ENCODE measurements at regions not wholly inside any gene's neighbourhood (a gene's known extent, or its start where the extent isn't known, plus 50 kb on each side); places are given as distances from the start of the nearest gene placed in this dataset.
A peak's percentile ranks its signal among the peaks of the same experiment; 100 is the strongest.

DNA sequence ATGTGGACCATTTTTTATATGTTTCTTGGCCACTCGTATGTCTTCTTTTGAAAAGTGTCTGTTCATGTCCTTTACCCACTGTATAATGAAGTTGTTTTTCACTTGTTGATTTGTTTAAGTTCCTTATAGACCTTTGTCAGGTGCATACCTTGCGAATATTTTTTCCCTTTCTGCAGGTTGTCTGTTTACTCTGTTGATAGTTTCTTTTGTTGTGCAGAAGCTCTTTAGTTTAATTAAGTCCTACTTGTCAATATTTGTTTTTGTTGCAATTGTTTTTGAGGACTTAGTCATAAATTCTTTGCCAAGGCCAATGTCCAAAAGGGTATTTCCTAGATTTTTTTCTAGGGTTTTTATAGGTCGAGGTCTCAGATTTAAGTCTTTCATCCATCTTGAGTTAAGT lies 66.2 kb downstream of the UNC5CL start (continued):
- TF ChIP-seq, protein P1, sequence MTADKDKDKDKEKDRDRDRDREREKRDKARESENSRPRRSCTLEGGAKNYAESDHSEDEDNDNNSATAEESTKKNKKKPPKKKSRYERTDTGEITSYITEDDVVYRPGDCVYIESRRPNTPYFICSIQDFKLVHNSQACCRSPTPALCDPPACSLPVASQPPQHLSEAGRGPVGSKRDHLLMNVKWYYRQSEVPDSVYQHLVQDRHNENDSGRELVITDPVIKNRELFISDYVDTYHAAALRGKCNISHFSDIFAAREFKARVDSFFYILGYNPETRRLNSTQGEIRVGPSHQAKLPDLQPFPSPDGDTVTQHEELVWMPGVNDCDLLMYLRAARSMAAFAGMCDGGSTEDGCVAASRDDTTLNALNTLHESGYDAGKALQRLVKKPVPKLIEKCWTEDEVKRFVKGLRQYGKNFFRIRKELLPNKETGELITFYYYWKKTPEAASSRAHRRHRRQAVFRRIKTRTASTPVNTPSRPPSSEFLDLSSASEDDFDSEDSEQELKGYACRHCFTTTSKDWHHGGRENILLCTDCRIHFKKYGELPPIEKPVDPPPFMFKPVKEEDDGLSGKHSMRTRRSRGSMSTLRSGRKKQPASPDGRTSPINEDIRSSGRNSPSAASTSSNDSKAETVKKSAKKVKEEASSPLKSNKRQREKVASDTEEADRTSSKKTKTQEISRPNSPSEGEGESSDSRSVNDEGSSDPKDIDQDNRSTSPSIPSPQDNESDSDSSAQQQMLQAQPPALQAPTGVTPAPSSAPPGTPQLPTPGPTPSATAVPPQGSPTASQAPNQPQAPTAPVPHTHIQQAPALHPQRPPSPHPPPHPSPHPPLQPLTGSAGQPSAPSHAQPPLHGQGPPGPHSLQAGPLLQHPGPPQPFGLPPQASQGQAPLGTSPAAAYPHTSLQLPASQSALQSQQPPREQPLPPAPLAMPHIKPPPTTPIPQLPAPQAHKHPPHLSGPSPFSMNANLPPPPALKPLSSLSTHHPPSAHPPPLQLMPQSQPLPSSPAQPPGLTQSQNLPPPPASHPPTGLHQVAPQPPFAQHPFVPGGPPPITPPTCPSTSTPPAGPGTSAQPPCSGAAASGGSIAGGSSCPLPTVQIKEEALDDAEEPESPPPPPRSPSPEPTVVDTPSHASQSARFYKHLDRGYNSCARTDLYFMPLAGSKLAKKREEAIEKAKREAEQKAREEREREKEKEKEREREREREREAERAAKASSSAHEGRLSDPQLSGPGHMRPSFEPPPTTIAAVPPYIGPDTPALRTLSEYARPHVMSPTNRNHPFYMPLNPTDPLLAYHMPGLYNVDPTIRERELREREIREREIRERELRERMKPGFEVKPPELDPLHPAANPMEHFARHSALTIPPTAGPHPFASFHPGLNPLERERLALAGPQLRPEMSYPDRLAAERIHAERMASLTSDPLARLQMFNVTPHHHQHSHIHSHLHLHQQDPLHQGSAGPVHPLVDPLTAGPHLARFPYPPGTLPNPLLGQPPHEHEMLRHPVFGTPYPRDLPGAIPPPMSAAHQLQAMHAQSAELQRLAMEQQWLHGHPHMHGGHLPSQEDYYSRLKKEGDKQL (CRISPR knock-in tag; IDR thresholded peaks at IDR 0.05; ENCODE audit: low read depth): no peak
- TF ChIP-seq, protein P2, sequence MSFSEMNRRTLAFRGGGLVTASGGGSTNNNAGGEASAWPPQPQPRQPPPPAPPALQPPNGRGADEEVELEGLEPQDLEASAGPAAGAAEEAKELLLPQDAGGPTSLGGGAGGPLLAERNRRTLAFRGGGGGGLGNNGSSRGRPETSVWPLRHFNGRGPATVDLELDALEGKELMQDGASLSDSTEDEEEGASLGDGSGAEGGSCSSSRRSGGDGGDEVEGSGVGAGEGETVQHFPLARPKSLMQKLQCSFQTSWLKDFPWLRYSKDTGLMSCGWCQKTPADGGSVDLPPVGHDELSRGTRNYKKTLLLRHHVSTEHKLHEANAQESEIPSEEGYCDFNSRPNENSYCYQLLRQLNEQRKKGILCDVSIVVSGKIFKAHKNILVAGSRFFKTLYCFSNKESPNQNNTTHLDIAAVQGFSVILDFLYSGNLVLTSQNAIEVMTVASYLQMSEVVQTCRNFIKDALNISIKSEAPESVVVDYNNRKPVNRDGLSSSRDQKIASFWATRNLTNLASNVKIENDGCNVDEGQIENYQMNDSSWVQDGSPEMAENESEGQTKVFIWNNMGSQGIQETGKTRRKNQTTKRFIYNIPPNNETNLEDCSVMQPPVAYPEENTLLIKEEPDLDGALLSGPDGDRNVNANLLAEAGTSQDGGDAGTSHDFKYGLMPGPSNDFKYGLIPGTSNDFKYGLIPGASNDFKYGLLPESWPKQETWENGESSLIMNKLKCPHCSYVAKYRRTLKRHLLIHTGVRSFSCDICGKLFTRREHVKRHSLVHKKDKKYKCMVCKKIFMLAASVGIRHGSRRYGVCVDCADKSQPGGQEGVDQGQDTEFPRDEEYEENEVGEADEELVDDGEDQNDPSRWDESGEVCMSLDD (CRISPR knock-in tag; IDR thresholded peaks at IDR 0.05; ENCODE audit: borderline replicate concordance): no peak
- TF ChIP-seq, protein P3, sequence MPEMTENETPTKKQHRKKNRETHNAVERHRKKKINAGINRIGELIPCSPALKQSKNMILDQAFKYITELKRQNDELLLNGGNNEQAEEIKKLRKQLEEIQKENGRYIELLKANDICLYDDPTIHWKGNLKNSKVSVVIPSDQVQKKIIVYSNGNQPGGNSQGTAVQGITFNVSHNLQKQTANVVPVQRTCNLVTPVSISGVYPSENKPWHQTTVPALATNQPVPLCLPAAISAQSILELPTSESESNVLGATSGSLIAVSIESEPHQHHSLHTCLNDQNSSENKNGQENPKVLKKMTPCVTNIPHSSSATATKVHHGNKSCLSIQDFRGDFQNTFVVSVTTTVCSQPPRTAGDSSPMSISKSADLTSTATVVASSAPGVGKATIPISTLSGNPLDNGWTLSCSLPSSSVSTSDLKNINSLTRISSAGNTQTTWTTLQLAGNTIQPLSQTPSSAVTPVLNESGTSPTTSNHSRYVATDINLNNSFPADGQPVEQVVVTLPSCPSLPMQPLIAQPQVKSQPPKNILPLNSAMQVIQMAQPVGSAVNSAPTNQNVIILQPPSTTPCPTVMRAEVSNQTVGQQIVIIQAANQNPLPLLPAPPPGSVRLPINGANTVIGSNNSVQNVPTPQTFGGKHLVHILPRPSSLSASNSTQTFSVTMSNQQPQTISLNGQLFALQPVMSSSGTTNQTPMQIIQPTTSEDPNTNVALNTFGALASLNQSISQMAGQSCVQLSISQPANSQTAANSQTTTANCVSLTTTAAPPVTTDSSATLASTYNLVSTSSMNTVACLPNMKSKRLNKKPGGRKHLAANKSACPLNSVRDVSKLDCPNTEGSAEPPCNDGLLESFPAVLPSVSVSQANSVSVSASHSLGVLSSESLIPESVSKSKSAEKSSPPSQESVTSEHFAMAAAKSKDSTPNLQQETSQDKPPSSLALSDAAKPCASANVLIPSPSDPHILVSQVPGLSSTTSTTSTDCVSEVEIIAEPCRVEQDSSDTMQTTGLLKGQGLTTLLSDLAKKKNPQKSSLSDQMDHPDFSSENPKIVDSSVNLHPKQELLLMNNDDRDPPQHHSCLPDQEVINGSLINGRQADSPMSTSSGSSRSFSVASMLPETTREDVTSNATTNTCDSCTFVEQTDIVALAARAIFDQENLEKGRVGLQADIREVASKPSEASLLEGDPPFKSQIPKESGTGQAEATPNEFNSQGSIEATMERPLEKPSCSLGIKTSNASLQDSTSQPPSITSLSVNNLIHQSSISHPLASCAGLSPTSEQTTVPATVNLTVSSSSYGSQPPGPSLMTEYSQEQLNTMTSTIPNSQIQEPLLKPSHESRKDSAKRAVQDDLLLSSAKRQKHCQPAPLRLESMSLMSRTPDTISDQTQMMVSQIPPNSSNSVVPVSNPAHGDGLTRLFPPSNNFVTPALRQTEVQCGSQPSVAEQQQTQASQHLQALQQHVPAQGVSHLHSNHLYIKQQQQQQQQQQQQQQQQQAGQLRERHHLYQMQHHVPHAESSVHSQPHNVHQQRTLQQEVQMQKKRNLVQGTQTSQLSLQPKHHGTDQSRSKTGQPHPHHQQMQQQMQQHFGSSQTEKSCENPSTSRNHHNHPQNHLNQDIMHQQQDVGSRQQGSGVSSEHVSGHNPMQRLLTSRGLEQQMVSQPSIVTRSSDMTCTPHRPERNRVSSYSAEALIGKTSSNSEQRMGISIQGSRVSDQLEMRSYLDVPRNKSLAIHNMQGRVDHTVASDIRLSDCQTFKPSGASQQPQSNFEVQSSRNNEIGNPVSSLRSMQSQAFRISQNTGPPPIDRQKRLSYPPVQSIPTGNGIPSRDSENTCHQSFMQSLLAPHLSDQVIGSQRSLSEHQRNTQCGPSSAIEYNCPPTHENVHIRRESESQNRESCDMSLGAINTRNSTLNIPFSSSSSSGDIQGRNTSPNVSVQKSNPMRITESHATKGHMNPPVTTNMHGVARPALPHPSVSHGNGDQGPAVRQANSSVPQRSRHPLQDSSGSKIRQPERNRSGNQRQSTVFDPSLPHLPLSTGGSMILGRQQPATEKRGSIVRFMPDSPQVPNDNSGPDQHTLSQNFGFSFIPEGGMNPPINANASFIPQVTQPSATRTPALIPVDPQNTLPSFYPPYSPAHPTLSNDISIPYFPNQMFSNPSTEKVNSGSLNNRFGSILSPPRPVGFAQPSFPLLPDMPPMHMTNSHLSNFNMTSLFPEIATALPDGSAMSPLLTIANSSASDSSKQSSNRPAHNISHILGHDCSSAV (CRISPR knock-in tag; IDR thresholded peaks at IDR 0.05; ENCODE audit: borderline replicate concordance): no peak
- TF ChIP-seq TBX3 (IDR thresholded peaks at IDR 0.05; ENCODE audit: borderline replicate concordance) (peak; percentile 84), NCOR1 (IDR thresholded peaks at IDR 0.05; ENCODE audit: borderline replicate concordance, low read length) (0 out of 2 replicates have a peak, but pooled peaks have one; percentile 34), ZNF7 (CRISPR knock-in tag; IDR thresholded peaks at IDR 0.05) (no peak), FOXM1 (CRISPR knock-in tag; IDR thresholded peaks at IDR 0.05) (no peak), SP5 (CRISPR knock-in tag; IDR thresholded peaks at IDR 0.05; ENCODE audit: borderline replicate concordance, low read depth) (no peak), ZNF12 (CRISPR knock-in tag; IDR thresholded peaks at IDR 0.05) (no peak), SOX6 (IDR thresholded peaks at IDR 0.05) (no peak), SOX6 (CRISPR knock-in tag; IDR thresholded peaks at IDR 0.05) (peak; percentile 96), FOXA3 (CRISPR knock-in tag; IDR thresholded peaks at IDR 0.05) (peak; percentile 93), ZNF570 (CRISPR knock-in tag; IDR thresholded peaks at IDR 0.05; ENCODE audit: borderline replicate concordance) (no peak), ZNF761 (CRISPR knock-in tag; conservative IDR thresholded peaks at IDR 0.05) (no peak), MATR3 (CRISPR knock-in tag; IDR thresholded peaks at IDR 0.05) (no peak)
